ENCODE measurements at regions not wholly inside any gene's neighbourhood (a gene's known extent, or its start where the extent isn't known, plus 50 kb on each side); places are given as distances from the start of the nearest gene placed in this dataset.

DNA sequence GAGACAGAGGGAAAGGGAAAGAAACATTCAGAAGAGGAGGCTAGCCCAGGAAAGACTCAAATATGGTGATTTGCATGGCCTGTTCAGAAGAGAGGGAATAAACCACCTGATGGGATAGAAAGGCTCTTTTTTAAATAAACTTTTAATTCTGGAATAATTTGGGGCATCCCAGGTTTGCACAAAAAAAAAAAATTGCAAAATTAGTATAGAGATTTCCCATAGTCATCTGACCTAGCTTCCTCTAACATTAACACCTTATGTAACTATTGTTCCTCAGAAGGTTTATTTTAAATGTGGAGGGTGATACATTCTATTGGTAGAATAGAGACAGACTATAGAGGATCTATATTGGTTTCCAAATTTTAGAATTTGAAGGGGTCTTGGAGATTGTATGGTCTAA, 330.4 kb upstream of the SLC14A2 start:
- TF ChIP-seq, protein P1, sequence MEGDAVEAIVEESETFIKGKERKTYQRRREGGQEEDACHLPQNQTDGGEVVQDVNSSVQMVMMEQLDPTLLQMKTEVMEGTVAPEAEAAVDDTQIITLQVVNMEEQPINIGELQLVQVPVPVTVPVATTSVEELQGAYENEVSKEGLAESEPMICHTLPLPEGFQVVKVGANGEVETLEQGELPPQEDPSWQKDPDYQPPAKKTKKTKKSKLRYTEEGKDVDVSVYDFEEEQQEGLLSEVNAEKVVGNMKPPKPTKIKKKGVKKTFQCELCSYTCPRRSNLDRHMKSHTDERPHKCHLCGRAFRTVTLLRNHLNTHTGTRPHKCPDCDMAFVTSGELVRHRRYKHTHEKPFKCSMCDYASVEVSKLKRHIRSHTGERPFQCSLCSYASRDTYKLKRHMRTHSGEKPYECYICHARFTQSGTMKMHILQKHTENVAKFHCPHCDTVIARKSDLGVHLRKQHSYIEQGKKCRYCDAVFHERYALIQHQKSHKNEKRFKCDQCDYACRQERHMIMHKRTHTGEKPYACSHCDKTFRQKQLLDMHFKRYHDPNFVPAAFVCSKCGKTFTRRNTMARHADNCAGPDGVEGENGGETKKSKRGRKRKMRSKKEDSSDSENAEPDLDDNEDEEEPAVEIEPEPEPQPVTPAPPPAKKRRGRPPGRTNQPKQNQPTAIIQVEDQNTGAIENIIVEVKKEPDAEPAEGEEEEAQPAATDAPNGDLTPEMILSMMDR (IDR thresholded peaks at IDR 0.05 in 2 of 3, conservative IDR thresholded peaks at IDR 0.05 in 1 of 3; ENCODE audit: control insufficient read depth in 2 of 3, extremely low read depth in 1 of 3, insufficient read depth in 1 of 3, low read depth in 3 of 3, low read length in 3 of 3) = no peak
- TF ChIP-seq, protein P2, sequence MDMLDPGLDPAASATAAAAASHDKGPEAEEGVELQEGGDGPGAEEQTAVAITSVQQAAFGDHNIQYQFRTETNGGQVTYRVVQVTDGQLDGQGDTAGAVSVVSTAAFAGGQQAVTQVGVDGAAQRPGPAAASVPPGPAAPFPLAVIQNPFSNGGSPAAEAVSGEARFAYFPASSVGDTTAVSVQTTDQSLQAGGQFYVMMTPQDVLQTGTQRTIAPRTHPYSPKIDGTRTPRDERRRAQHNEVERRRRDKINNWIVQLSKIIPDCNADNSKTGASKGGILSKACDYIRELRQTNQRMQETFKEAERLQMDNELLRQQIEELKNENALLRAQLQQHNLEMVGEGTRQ (IDR thresholded peaks at IDR 0.05; ENCODE audit: borderline replicate concordance, low read depth, low read length) = no peak

Measured in GM12878 (cell line).